Mesendoderm (in vitro differentiated cells): ENCODE measurements at regions not wholly inside any gene's neighbourhood (a gene's known extent, or its start where the extent isn't known, plus 50 kb on each side); places are given as distances from the start of the nearest gene placed in this dataset.

Experiments
- DNase-seq: peaks from one replicate; pipeline ENCODE4 v3.0.0; 2013
- H2AK5ac ChIP-seq: 2 replicates; pipeline ENCODE4 v1.6.1; 2013; ENCODE audit warnings: low read length, inconsistent platforms
- H2BK120ac ChIP-seq: 2 replicates; pipeline ENCODE4 v1.6.1; 2013; ENCODE audit warnings: low read depth, mild to moderate bottlenecking, low read length, moderate library complexity, mixed read lengths
- H2BK15ac ChIP-seq: replicated peaks from 2 replicates; pipeline ENCODE4 v1.6.1; 2013; ENCODE audit warnings: low read depth, mild to moderate bottlenecking, moderate library complexity
- H2BK5ac ChIP-seq: 2 replicates; pipeline ENCODE4 v1.6.1; 2013; ENCODE audit warnings: low read length, inconsistent platforms
- H3K18ac ChIP-seq: 2 replicates; pipeline ENCODE4 v1.6.1; 2013; ENCODE audit warnings: mild to moderate bottlenecking, low read length, mixed read lengths
- H3K23ac ChIP-seq: one replicate; pipeline ENCODE4 v1.6.1; 2013; ENCODE audit warnings: low read length
- H3K27ac ChIP-seq: 2 replicates; pipeline ENCODE4 v1.5.1; 2013; ENCODE audit warnings: low read depth, mild to moderate bottlenecking, inconsistent platforms, low read length, moderate library complexity
- H3K27me3 ChIP-seq: 2 replicates; pipeline ENCODE4 v1.6.1; 2013; ENCODE audit warnings: low read length, control low read depth, mild to moderate bottlenecking, inconsistent platforms; ENCODE audit not compliant: insufficient read depth, poor library complexity
- H3K36me3 ChIP-seq: 2 replicates; pipeline ENCODE4 v1.6.1; 2013; ENCODE audit warnings: low read length, inconsistent platforms; ENCODE audit not compliant: control insufficient read depth, insufficient read depth
- H3K4ac ChIP-seq: one replicate; pipeline ENCODE4 v1.6.1; 2013; ENCODE audit warnings: low read depth, mild to moderate bottlenecking, low read length, moderate library complexity
- H3K4me1 ChIP-seq: 2 replicates; pipeline ENCODE4 v1.6.1; 2013; ENCODE audit warnings: low read depth, low read length, inconsistent platforms; ENCODE audit not compliant: control insufficient read depth
- H3K4me2 ChIP-seq: 2 replicates; pipeline ENCODE4 v1.6.1; 2013; ENCODE audit warnings: low read length
- H3K4me3 ChIP-seq: 2 replicates; pipeline ENCODE4 v1.5.1; 2013; ENCODE audit warnings: mild to moderate bottlenecking, low read length
- H3K56ac ChIP-seq: one replicate; pipeline ENCODE4 v1.6.1; 2013; ENCODE audit warnings: low read length
- H3K79me1 ChIP-seq: 2 replicates; pipeline ENCODE4 v1.6.1; 2013; ENCODE audit warnings: low read length, inconsistent platforms
- H3K79me2 ChIP-seq: 2 replicates; pipeline ENCODE4 v1.6.1; 2013; ENCODE audit warnings: mild to moderate bottlenecking, low read length; ENCODE audit not compliant: control insufficient read depth, insufficient read depth
- H3K9ac ChIP-seq: 2 replicates; pipeline ENCODE4 v1.6.1; 2013; ENCODE audit warnings: low read length, inconsistent platforms
- H4K5ac ChIP-seq: one replicate; pipeline ENCODE4 v1.6.1; 2013; ENCODE audit warnings: low read length
- H4K8ac ChIP-seq: one replicate; pipeline ENCODE4 v1.6.1; 2013; ENCODE audit warnings: low read depth, mild to moderate bottlenecking, control low read depth, low read length, moderate library complexity
- WGBS: extraction: QIAGEN DNeasy Blood & Tissue Kit; methylation state at CpG from one replicate; pipeline ENCODE4 v1.1.7; 2013; ENCODE audit warnings: low lambda C conversion rate, missing lambda C conversion rate; ENCODE audit not compliant: insufficient coverage; ENCODE audit errors: extremely low coverage; 5-methylcytosine and 5-hydroxymethylcytosine counted together

- H2AK5ac ChIP-seq, result no peak overlapping the region
- WGBS, result no CpG with 5 or more reads among the region's 21 CpGs
- DNase-seq, result no peak
- no peak overlapping the region for H3K4ac ChIP-seq
- H3K36me3 ChIP-seq, result no peaks in the 10 kb centered on the region
- H3K56ac ChIP-seq, result no peak overlapping the region
- H2BK15ac ChIP-seq, result no peak overlapping the region
- no peak overlapping the region for H3K4me3 ChIP-seq
- H3K9ac ChIP-seq, result no peak overlapping the region
- no peak overlapping the region for H2BK5ac ChIP-seq
- no peak overlapping the region for H4K8ac ChIP-seq
- no peak overlapping the region for H3K18ac ChIP-seq
- H3K79me1 ChIP-seq, result no peaks in the 10 kb centered on the region
- no peaks in the 10 kb centered on the region for H3K79me2 ChIP-seq
- no peaks in the 10 kb centered on the region for H3K27me3 ChIP-seq
- H3K4me2 ChIP-seq, result no peak overlapping the region
- no peak overlapping the region for H4K5ac ChIP-seq
- H3K23ac ChIP-seq, result no peak overlapping the region
- no peak overlapping the region for H2BK120ac ChIP-seq
- H3K27ac ChIP-seq, result no peak overlapping the region
- H3K4me1 ChIP-seq, result no peaks in the 10 kb centered on the region
These were observed 129.5 kb downstream of the OAT start for GRCh38 chr10:124288928-124289850.

GRCh38 chr10:124288486-124288885, 130.2 kb downstream of the OAT start:
- no peak overlapping the region for H2AK5ac ChIP-seq
- H3K27me3 ChIP-seq, result no peaks in the 10 kb centered on the region
- H4K5ac ChIP-seq, result no peak overlapping the region
- no peak overlapping the region for H3K4ac ChIP-seq
- H3K4me1 ChIP-seq, result no peaks in the 10 kb centered on the region
- H3K27ac ChIP-seq, result no peak overlapping the region
- DNase-seq, result no peak
- no peak overlapping the region for H4K8ac ChIP-seq
- H3K79me2 ChIP-seq, result no peaks in the 10 kb centered on the region
- no peak overlapping the region for H2BK120ac ChIP-seq
- no peaks in the 10 kb centered on the region for H3K79me1 ChIP-seq
- no peak overlapping the region for H2BK5ac ChIP-seq
- no peak overlapping the region for H3K4me3 ChIP-seq
- H3K4me2 ChIP-seq, result no peak overlapping the region
- no peak overlapping the region for H3K18ac ChIP-seq
- no peak overlapping the region for H3K56ac ChIP-seq
- no peak overlapping the region for H3K23ac ChIP-seq
- H3K9ac ChIP-seq, result no peak overlapping the region
- no CpG with 5 or more reads among the region's 8 CpGs for WGBS
- no peak overlapping the region for H2BK15ac ChIP-seq
- H3K36me3 ChIP-seq, result no peaks in the 10 kb centered on the region

- H3K4me2 ChIP-seq, result no peak overlapping the region
- H3K23ac ChIP-seq, result no peak overlapping the region
- H3K56ac ChIP-seq, result no peak overlapping the region
- H3K4ac ChIP-seq, result no peak overlapping the region
- H4K8ac ChIP-seq, result no peak overlapping the region
- H2AK5ac ChIP-seq, result no peak overlapping the region
- H3K18ac ChIP-seq, result no peak overlapping the region
- no peak overlapping the region for H2BK5ac ChIP-seq
- H3K27ac ChIP-seq, result no peak overlapping the region
- no peak overlapping the region for H2BK15ac ChIP-seq
- H3K27me3 ChIP-seq, result no peaks in the 10 kb centered on the region
- H3K36me3 ChIP-seq, result no peaks in the 10 kb centered on the region
- H3K4me1 ChIP-seq, result no peaks in the 10 kb centered on the region
- H2BK120ac ChIP-seq, result no peak overlapping the region
- H3K9ac ChIP-seq, result no peak overlapping the region
- no peaks in the 10 kb centered on the region for H3K79me2 ChIP-seq
- H3K79me1 ChIP-seq, result no peaks in the 10 kb centered on the region
- DNase-seq, result no peak
- WGBS, result no CpG with 5 or more reads among the region's 9 CpGs
- no peak overlapping the region for H3K4me3 ChIP-seq
- no peak overlapping the region for H4K5ac ChIP-seq
These were observed 130.9 kb downstream of the OAT start for GRCh38 chr10:124287791-124288190.

- Histone ChIP-seq H3K4ac (no peak overlapping the region), H3K36me3 (no peaks in the 10 kb centered on the region), H3K18ac (no peak overlapping the region), H3K4me2 (no peak overlapping the region), H3K4me1 (no peaks in the 10 kb centered on the region), H3K27me3 (no peaks in the 10 kb centered on the region), H2BK15ac (no peak overlapping the region), H3K79me2 (no peaks in the 10 kb centered on the region), H2BK5ac (no peak overlapping the region), H2AK5ac (no peak overlapping the region), H4K8ac (no peak overlapping the region), H3K9ac (no peak overlapping the region), H3K23ac (no peak overlapping the region), H4K5ac (no peak overlapping the region), H3K79me1 (no peaks in the 10 kb centered on the region), H3K56ac (no peak overlapping the region), H3K27ac (no peak overlapping the region), H3K4me3 (no peak overlapping the region), H2BK120ac (no peak overlapping the region)
- no peak for DNase-seq
- no CpG with 5 or more reads among the region's 10 CpGs for WGBS
These were observed 131.5 kb downstream of the OAT start for GRCh38 chr10:124287071-124287685.

GRCh38 chr10:124286621-124287020, 132.1 kb downstream of the OAT start:
- Histone ChIP-seq H3K4ac (no peak overlapping the region), H2BK5ac (no peak overlapping the region), H3K36me3 (no peaks in the 10 kb centered on the region), H2BK120ac (no peak overlapping the region), H4K8ac (no peak overlapping the region), H3K56ac (no peak overlapping the region), H3K27me3 (no peaks in the 10 kb centered on the region), H3K79me2 (no peaks in the 10 kb centered on the region), H3K4me2 (no peak overlapping the region), H3K23ac (no peak overlapping the region), H2BK15ac (no peak overlapping the region), H3K18ac (no peak overlapping the region), H3K4me1 (no peaks in the 10 kb centered on the region), H3K9ac (no peak overlapping the region), H2AK5ac (no peak overlapping the region), H3K79me1 (no peaks in the 10 kb centered on the region), H4K5ac (no peak overlapping the region), H3K4me3 (no peak overlapping the region), H3K27ac (no peak overlapping the region)
- WGBS, result no CpG with 5 or more reads among the region's 1 CpG
- no peak for DNase-seq
